Activated T-cell treated with anti-CD3 and anti-CD28 coated beads for 1 hour (primary cell): ENCODE measurements at regions not wholly inside any gene's neighbourhood (a gene's known extent, or its start where the extent isn't known, plus 50 kb on each side); places are given as distances from the start of the nearest gene placed in this dataset.

Experiments used
- DNase-seq: peaks from one replicate; pipeline ENCODE4 v3.0.0-alpha.2; 2020; ENCODE audit warnings: low read depth

DNA sequence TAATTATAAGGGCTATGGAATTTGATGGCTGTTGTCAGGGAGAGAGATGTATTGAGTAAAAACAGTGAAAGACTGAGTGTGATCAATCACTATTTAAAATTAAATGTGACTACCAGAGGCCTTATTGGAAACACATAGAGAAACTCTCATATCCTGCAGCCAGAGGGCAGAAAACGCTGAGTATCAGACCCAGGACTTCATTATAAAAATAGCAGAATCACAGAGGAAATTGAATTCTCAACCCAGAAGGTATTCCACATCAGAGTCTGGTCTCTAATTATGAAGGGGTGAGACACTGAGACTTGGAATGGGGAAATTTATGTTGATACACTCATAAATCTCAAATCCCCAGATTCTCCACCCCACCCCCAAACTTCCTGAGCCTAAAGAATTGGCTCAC, 69.5 kb upstream of the IL6 start:
- no peak for DNase-seq

- no peak for DNase-seq
Observed at GRCh38 chr7:22655781-22656180, 71.2 kb upstream of the IL6 start.

DNA sequence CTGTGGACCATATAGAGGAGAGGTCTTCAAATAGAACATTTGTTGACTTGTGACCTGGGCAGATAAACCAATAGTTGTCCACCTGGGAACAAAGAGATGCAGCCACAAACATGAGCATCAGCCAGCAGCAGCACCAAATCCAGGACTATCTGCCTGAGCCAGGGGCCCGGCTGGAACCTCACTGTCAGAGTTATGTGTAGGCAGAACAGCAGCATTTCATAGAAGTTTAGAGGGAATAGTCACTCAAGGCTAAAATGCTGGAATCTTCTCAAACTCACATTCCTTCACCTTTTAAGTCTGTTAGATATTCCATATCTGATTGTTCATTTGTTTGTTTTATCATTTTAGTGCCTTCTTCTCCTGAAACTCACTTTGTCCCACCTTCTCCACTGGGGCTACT, 72.2 kb upstream of the IL6 start:
- no peak for DNase-seq

GRCh38 chr7:22653951-22654350, 73.0 kb upstream of the IL6 start:
- no peak for DNase-seq

DNA sequence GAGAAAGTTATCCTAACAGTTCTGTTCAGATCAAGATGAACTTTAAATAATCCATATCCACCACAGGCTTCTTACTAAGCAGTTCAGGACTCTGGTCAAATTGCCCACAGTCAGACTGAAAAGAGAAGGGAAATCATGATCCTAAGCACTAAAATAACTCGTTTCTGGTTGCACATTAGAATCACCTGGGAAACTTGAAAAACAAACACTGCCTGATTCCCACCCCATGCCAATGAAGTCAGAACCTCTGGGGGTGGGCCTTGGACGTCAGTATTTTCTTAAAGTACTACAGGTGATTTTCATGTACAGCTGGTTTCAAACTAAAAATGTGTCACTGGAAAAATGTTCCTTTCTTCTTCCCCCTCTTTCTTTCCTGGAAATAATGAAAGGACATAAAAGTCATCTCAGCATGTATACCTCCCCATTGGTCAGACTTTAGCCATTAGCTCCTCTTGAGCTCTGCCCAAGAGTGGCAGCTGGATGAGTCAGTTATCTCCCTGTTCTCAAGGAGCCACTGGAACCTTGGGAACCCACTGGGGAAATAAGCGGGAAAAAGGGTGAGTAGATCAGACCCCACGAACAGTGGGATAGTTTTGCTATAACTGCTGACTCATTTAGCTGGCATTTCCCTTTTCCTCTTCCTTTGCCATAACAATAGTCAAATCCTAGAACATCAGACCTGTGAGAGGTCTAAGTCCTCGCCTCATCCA, 75.3 kb upstream of the IL6 start:
- DNase-seq = no peak

GRCh38 chr7:22651036-22651435, 76.0 kb upstream of the IL6 start:
- DNase-seq = no peak

- DNase-seq = no peak
Observed at GRCh38 chr7:22649686-22650085, 77.3 kb upstream of the IL6 start.

DNA sequence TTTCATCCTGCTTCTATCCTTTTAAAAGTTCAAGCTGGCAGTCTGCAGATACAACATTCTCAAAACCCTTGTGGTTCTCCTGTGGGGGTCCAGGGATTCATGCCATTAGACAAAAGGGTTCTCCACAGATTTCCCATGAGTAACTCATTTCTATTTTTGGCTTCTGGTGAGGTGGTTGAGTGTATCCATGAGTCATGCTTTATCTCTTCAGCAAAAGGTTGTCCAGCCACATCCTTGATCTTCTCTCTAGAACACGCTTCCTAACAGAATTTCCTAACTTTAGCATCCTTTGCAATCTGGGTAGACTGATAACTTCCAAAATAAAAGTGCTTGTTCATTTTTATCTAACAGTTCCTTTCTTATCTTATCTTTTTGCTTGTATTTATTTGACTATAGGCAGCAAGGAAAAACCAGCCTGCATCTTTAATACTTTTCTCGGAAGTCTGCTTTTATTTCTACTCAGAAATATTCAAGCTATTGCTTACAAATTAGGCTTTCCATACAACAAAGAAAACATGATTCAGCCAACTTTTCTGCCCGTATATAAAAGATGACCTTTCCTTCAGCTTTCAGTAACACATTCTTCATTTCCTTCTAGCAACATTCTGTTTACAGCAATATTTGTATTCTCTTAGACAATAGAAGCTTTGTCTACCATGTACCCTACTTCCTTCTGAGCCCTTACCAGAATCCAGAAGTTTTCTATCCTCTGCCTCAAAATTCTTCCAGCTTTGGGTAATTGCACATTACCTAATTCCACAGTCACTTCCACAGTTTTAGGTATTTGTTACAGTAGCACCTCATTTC, 79.3 kb upstream of the IL6 start:
- DNase-seq = no peak

GRCh38 chr7:22645418-22646181, 81.4 kb upstream of the IL6 start:
- no peak for DNase-seq

DNA sequence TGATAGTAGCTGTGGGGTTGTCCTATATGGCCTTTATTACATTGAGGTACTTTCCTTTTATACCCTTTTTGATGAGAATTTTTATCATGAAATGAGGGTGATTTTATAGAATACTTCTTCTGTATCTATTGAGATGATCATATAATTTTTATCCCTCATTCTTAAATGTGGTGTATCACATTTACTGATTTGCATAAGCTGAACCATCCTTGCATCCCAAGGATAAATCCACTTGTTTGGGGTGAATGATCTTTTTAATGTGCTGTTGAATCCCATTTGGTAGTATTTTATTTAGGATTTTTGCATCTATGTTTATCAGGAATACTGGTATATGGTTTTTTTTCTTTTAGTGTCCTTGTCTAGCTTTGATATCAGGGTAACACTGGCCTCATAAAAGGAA, 84.5 kb upstream of the IL6 start:
- no peak for DNase-seq

DNA sequence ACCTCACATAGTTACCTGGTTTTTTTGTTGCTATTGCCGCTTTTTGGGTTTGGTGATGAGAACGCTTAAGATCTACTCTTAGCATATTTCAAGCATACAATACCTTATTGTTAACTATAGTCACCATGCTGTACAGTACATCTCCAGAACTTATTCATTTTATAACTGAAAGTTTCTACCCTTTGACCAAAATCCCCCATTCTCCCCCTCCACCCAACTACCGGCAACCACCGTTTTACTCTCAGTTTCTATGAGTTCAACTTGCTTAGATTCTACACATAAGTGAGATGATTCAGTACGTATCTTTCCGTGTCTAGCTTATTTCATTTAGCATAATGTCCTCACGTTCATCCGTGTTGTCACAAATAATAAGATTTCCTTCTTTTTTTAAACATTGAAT, 86.7 kb upstream of the IL6 start:
- DNase-seq = no peak

DNA sequence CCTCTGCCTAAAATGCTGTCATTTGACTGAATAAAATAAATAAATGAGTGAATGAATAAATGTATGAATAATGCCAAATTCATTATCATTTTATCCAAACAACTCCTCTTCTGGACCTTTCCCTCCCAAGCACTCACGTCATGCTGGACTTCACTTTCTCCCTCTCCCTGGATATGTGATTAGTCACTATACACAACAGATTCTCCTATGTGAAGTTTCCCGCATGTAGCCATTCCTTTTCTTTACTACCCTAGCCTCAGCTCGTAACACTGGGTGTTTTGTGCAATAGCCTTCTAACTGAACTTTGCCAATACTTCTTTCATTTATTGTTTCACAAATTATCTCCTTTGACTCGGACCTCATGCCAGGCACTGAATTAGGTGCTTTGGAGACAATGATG, 87.6 kb upstream of the IL6 start:
- no peak for DNase-seq

- no peak for DNase-seq
Observed at GRCh38 chr7:22635349-22635748, 91.7 kb upstream of the IL6 start.

DNA sequence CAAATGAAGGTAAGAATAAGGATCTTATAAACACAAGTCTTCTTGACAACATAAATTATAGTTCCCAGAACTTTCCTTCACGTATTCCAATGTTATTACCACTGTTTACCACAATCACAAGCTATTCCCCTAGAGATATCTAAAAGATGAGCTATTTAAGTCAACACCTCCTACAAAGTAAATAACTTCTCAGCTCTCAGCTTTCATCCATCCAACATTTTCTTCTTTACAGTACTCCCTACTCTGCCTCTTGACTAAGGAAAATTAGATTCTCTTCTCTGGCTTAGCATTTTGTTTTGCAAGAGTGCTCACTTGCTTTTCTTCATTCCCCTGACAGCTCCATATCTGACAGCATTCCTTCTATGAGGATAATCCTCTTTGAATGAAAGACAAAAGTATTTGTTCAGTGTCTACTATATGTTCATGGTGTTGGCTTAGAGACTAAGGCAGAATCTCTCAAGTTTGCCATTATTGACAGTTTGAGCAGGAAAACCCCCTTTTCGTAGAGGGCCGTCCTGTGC, 93.0 kb upstream of the IL6 start:
- no peak for DNase-seq

GRCh38 chr7:22633286-22633953, 93.6 kb upstream of the IL6 start:
- no peak for DNase-seq

DNA sequence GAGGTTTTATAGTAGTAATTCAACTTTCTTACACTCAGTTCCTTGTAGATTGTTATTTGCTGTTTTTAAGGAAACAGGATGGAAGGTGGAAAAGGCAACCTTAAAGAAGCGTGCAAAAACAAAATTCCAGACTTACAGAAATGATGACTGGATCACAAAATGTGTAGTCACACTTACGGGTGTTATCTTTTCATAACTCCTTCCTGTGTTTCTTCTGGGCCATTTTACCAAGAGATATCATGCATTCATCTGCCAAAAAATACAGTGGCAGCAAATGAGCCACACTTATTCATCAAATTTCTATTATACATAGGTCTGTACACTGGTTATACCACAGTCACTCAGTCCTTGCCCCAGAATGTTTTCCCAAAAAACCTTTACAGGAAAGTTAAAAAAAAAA, 94.3 kb upstream of the IL6 start:
- DNase-seq = no peak

DNA sequence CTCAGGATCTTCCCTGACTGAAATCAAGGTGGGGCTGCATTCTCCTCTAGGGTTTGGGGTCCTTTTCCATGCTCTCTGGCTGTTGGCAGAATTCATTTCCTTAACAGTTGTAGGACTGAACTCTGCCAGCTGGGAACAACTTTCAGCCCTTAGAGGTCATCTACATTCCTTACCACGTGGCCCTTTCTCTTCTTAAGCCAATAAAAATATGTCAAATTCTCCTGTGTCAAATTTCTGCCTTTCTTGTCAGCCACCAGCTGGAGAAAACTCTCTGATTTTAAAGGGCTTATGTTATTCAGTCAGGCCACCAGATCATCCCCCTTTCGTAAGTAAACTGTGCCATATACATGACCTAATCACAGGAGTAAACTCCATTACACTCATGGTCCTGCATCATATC, 95.3 kb upstream of the IL6 start:
- no peak for DNase-seq

DNA sequence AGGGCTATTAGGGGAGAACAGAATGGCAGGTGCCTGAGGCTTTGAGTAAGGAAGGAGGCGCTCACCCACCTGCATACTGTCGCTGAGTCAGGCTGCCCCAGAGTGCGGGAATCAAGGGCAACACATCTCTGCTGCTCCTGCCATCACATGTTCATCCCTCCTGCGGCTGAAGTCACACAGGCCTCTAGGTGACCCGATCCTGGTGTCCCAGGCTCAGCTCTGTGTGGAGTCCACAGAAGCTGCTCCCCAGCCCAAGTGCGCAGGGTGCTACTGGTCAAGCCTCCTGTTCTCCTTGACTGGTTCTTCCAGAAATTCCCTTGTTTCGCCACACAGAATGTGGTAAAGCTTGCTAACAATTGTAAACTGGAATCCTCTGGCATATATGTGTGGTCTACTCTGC, 96.9 kb upstream of the IL6 start:
- no peak for DNase-seq

GRCh38 chr7:22629056-22629455, 97.9 kb upstream of the IL6 start:
- DNase-seq = no peak

- no peak for DNase-seq
Observed at GRCh38 chr7:22628112-22628511, 98.9 kb upstream of the IL6 start.

- DNase-seq = no peak
Observed at GRCh38 chr7:22627136-22627535, 99.9 kb upstream of the IL6 start.

DNA sequence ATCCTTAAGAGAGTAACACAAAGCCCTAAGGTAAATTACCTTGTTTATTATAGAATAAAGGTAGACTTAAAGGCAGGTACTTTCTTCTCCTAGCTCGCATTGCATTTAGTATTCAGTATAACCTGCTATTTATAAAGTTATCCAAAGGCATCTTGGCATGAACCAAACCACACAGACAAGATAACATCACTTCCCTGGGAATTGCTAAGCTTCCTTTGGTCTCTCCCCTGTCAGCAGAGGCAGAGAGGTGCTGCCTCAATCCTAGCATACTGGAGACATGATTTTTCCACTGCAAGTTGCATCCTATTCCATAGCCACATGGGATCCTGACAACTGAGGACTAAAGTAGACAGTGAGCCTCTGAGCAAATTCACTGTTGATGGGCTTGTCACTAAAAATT, 101.7 kb upstream of the IL6 start:
- no peak for DNase-seq
